Panc1 (cell line): ENCODE measurements at regions not wholly inside any gene's neighbourhood (a gene's known extent, or its start where the extent isn't known, plus 50 kb on each side); places are given as distances from the start of the nearest gene placed in this dataset.
"Not testable (repeated sequence)": the region's sequence is repeated elsewhere in the genome, so short reads cannot be mapped to it uniquely, and the experiment has no call there.

Experiments
- ATAC-seq: fragments of 200-7000 bp; cut with Tn5 transposase; 2 replicates; pipeline ENCODE4 v1.9.1; 2020; ENCODE audit warnings: mild to moderate bottlenecking, moderate library complexity
- BruUV-seq: library from RNA; stranded (reverse); fragments of 400-500 nt; replicated peaks from 2 replicates; lab custom pipeline; 2021; lab: Mats Ljungman, UMichigan
- CTCF ChIA-PET: fragments of 300-600 bp; sonication (Branson Sonifier 250); formaldehyde crosslinking; loops from one replicate; lab custom pipeline; 2022; ENCODE audit warnings: antibody characterized with exemption; lab: Charles Lee
- POLR2A ChIA-PET: fragments of 300-600 bp; sonication (Branson Sonifier 250); formaldehyde crosslinking; loops from one replicate; lab custom pipeline; 2022; ENCODE audit warnings: antibody characterized with exemption; lab: Charles Lee
- DNase-seq: peaks from one replicate; pipeline ENCODE4 v3.0.0-alpha.2; 2010; ENCODE audit warnings: low read depth, low spot score
- H3K27ac ChIP-seq: 2 replicates; pipeline ENCODE4 v1.5.1; 2011; ENCODE audit warnings: mild to moderate bottlenecking, low read length, inconsistent platforms
- H3K27me3 ChIP-seq: fragments of 200-500 bp; sonication (Bioruptor generic); 2 replicates; pipeline ENCODE4 v1.6.0; 2014; ENCODE audit warnings: low read length, inconsistent platforms; ENCODE audit not compliant: control insufficient read depth, insufficient read depth
- H3K36me3 ChIP-seq: fragments of 200-500 bp; sonication (Bioruptor generic); 2 replicates; pipeline ENCODE4 v1.5.1; 2014; ENCODE audit warnings: inconsistent platforms, mild to moderate bottlenecking, low read length, moderate library complexity; ENCODE audit not compliant: control insufficient read depth, insufficient read depth
- H3K4me1 ChIP-seq: 2 replicates; pipeline ENCODE4 v1.5.1; 2011; ENCODE audit warnings: inconsistent platforms, mild to moderate bottlenecking, low read length, moderate library complexity; ENCODE audit not compliant: control insufficient read depth, insufficient read depth
- H3K4me3 ChIP-seq, 2 experiments: 2 replicates each; pipeline ENCODE4 v1.5.1; 2011 to 2012; ENCODE audit warnings: low read depth in 2 of 2, low read length in 2 of 2, mild to moderate bottlenecking in 2 of 2, inconsistent platforms in 1 of 2, moderate library complexity in 1 of 2
- H3K9me3 ChIP-seq: fragments of 200-500 bp; sonication (Bioruptor generic); 2 replicates; pipeline ENCODE4 v1.5.1; 2014; ENCODE audit warnings: low read depth, mild to moderate bottlenecking, inconsistent platforms, low read length, moderate library complexity; ENCODE audit not compliant: control insufficient read depth, insufficient read depth
- POLR2AphosphoS5 ChIP-seq: IDR thresholded peaks from 2 replicates; pipeline ENCODE4 v1.6.1; 2012; ENCODE audit warnings: mild to moderate bottlenecking, low read depth, low read length, moderate library complexity
- REST ChIP-seq, 2 experiments: IDR thresholded peaks; 2 replicates each; pipeline ENCODE4 v1.6.1; 2011 to 2012; ENCODE audit warnings: low read depth in 2 of 2, control low read depth in 1 of 2, low read length in 1 of 2, mild to moderate bottlenecking in 1 of 2, moderate library complexity in 1 of 2; ENCODE audit not compliant: insufficient read depth in 1 of 2
- SIN3A ChIP-seq: IDR thresholded peaks from 2 replicates; pipeline ENCODE4 v1.6.1; 2012; ENCODE audit warnings: low read depth, mild to moderate bottlenecking, low read length, moderate library complexity, borderline replicate concordance; ENCODE audit not compliant: insufficient read depth
- TCF7L2 ChIP-seq: IDR thresholded peaks from 2 replicates; pipeline ENCODE4 v1.6.1; 2011; ENCODE audit warnings: mild to moderate bottlenecking, low read depth, low read length, inconsistent platforms
- in situ Hi-C: cut with HindIII; loops from 2 replicates; pipeline ENCODE4 v1.10.0; 2016; ENCODE audit warnings: low sequenced_read_pairs, low pct_unique_long_range_greater_than_20kb
- intact Hi-C: fragments of 100-400 bp; cut with micrococcal nuclease; formaldehyde crosslinking; loops from one replicate; pipeline ENCODE4 v1.10.0; 2022; ENCODE audit not compliant: unreplicated experiment
- TF ChIP-seq, protein P1 (sequence below): fragments of 450-650 bp; IDR thresholded peaks from 2 replicates; pipeline ENCODE4 v1.5.1; 2017; ENCODE audit warnings: mild to moderate bottlenecking

GRCh38 chr12:56863789-56864188, 70.4 kb downstream of the SDR9C7 start:
- ChIA-PET POLR2A (no interaction called here), CTCF (no interaction called here)
- H3K27ac ChIP-seq: no peak overlapping the region
- no peaks in the 10 kb centered on the region for H3K27me3 ChIP-seq
- no TSS peak for BruUV-seq
- no peak overlapping the region for H3K4me3 ChIP-seq
- no peak for ATAC-seq
- in situ Hi-C loops (no loop called here), intact Hi-C loops (no loop called here)
- H3K36me3 ChIP-seq: no peaks in the 10 kb centered on the region
- DNase-seq: no peak
- peaks cover 33% of the 10 kb centered on the region for H3K9me3 ChIP-seq
- H3K4me1 ChIP-seq: no peaks in the 10 kb centered on the region
- TF ChIP-seq, protein P1, sequence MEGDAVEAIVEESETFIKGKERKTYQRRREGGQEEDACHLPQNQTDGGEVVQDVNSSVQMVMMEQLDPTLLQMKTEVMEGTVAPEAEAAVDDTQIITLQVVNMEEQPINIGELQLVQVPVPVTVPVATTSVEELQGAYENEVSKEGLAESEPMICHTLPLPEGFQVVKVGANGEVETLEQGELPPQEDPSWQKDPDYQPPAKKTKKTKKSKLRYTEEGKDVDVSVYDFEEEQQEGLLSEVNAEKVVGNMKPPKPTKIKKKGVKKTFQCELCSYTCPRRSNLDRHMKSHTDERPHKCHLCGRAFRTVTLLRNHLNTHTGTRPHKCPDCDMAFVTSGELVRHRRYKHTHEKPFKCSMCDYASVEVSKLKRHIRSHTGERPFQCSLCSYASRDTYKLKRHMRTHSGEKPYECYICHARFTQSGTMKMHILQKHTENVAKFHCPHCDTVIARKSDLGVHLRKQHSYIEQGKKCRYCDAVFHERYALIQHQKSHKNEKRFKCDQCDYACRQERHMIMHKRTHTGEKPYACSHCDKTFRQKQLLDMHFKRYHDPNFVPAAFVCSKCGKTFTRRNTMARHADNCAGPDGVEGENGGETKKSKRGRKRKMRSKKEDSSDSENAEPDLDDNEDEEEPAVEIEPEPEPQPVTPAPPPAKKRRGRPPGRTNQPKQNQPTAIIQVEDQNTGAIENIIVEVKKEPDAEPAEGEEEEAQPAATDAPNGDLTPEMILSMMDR: no peak
- no peak for TF ChIP-seq TCF7L2
- no peak for TF ChIP-seq SIN3A
- TF ChIP-seq POLR2AphosphoS5: no peak
- TF ChIP-seq REST (IDR thresholded peaks at IDR 0.05; ENCODE audit: insufficient read depth in 1 of 2, low read depth in 2 of 2, low read length in 1 of 2): no peak

GRCh38 chr12:56862264-56862663, 71.9 kb downstream of the SDR9C7 start:
- CTCF ChIA-PET: no interaction called here
- ATAC-seq (no peak), DNase-seq (no peak)
- Histone ChIP-seq H3K4me3 (no peak overlapping the region), H3K9me3 (peaks cover 30% of the 10 kb centered on the region), H3K36me3 (no peaks in the 10 kb centered on the region), H3K4me1 (no peaks in the 10 kb centered on the region), H3K27ac (no peak overlapping the region), H3K27me3 (no peaks in the 10 kb centered on the region)
- in situ Hi-C loops: no loop called here
- BruUV-seq: no TSS peak
- POLR2A ChIA-PET: no interaction called here
- TF ChIP-seq POLR2AphosphoS5 (no peak), SIN3A (no peak), REST (IDR thresholded peaks at IDR 0.05; ENCODE audit: insufficient read depth in 1 of 2, low read depth in 2 of 2, low read length in 1 of 2) (no peak), TCF7L2 (no peak)
- TF ChIP-seq, protein P1: no peak
- intact Hi-C loops: no loop called here

- H3K27me3 ChIP-seq, H3K27ac ChIP-seq, intact Hi-C loops, DNase-seq, H3K4me1 ChIP-seq, H3K4me3 ChIP-seq, H3K9me3 ChIP-seq, BruUV-seq, CTCF ChIA-PET, ATAC-seq, H3K36me3 ChIP-seq, POLR2A ChIA-PET, in situ Hi-C loops: not testable (repeated sequence)
These were observed 80.7 kb downstream of the SDR9C7 start for GRCh38 chr12:56853392-56853978.
